Gastroesophageal sphincter (tissue), 4 donors: ENCODE measurements at regions not wholly inside any gene's neighbourhood (a gene's known extent, or its start where the extent isn't known, plus 50 kb on each side); places are given as distances from the start of the nearest gene placed in this dataset.

Experiments used
- ATAC-seq: fragments of 150-250 bp; one replicate; pipeline ENCODE4 v1.9.1; 2016; ENCODE audit warnings: mild to moderate bottlenecking, moderate library complexity
- H3K27ac ChIP-seq, 4 donors: fragments of 200-600 bp; sonication (generic) in 3 of 4; 1 replicate in 3 of 4; 2 replicates in 1 of 4; pipeline ENCODE4 v1.5.1; 2016 to 2019
- H3K27me3 ChIP-seq: fragments of 200-600 bp; sonication (generic); one replicate; pipeline ENCODE4 v1.5.1; 2019
- H3K36me3 ChIP-seq, 2 donors: fragments of 200-600 bp; sonication (generic); one replicate each; pipeline ENCODE4 v1.5.1; 2019; ENCODE audit warnings: control low read depth in 1 of 2
- H3K4me1 ChIP-seq, 3 donors: fragments of 200-600 bp; sonication (generic); 1 replicate in 2 of 3; 2 replicates in 1 of 3; pipeline ENCODE4 v1.5.1; 2016 to 2019; ENCODE audit warnings: control low read depth in 2 of 3
- H3K4me3 ChIP-seq, 2 donors: fragments of 200-600 bp; sonication (generic); one replicate each; pipeline ENCODE4 v1.5.1; 2019; ENCODE audit warnings: mild to moderate bottlenecking in 1 of 2, moderate library complexity in 1 of 2
- H3K9me3 ChIP-seq, 3 donors: fragments of 200-600 bp; sonication (generic); one replicate each; pipeline ENCODE4 v1.5.1; 2017 to 2019; ENCODE audit warnings: control low read depth in 2 of 3
- CTCF ChIP-seq, 4 experiments: fragments of 200-600 bp in 2 of 4; fragments of 450-650 bp in 2 of 4; sonication (generic) in 1 of 4; IDR thresholded peaks; one replicate each; pipeline ENCODE4 v1.5.1; 2017 to 2019; ENCODE audit warnings: antibody characterized with exemption in 4 of 4, mild to moderate bottlenecking in 2 of 4, moderate library complexity in 2 of 4
- EP300 ChIP-seq: sonication (generic); formaldehyde crosslinking; IDR thresholded peaks from one replicate; pipeline ENCODE4 v1.6.1; 2017; ENCODE audit warnings: antibody characterized with exemption, mild to moderate bottlenecking
- POLR2A ChIP-seq, 2 donors: fragments of 450-650 bp; IDR thresholded peaks; one replicate each; pipeline ENCODE4 v1.6.1; 2017; ENCODE audit warnings: antibody characterized with exemption in 2 of 2, mild to moderate bottlenecking in 2 of 2, moderate library complexity in 1 of 2
- POLR2AphosphoS5 ChIP-seq: sonication (generic); formaldehyde crosslinking; IDR thresholded peaks from one replicate; pipeline ENCODE4 v1.6.1; 2017; ENCODE audit warnings: antibody characterized with exemption
- WGBS, 2 donors: methylation state at CpG; one replicate each; pipeline ENCODE4 v1.1.5; 2018; ENCODE audit warnings: low coverage in 1 of 2; 5-methylcytosine and 5-hydroxymethylcytosine counted together

- Histone ChIP-seq H3K27me3 (no peaks in the 10 kb centered on the region), H3K4me1 (no peaks in the 10 kb centered on the region), H3K27ac (no peak overlapping the region), H3K4me3 (no peak overlapping the region), H3K9me3 (peaks cover 0 to 4% (median 0%) of the 10 kb centered on the region in 3 donors), H3K36me3 (no peaks in the 10 kb centered on the region)
- WGBS, 2 donors: 29 to 41% methylated on average over 7 to 10 of the region's 10 CpGs
- TF ChIP-seq EP300 (no peak), CTCF (IDR thresholded peaks at IDR 0.05) (no peak), POLR2AphosphoS5 (no peak), POLR2A (IDR thresholded peaks at IDR 0.05) (no peak)
- ATAC-seq: no peak
These were observed 371.9 kb upstream of the CHD6 start for GRCh38 chr20:41989935-41990635.

GRCh38 chr20:41989039-41989679 lies 371.0 kb upstream of the CHD6 start:
- Histone ChIP-seq H3K4me1 (no peaks in the 10 kb centered on the region), H3K27ac (no peak overlapping the region), H3K36me3 (no peaks in the 10 kb centered on the region), H3K4me3 (no peak overlapping the region), H3K9me3 (peaks cover 0 to 13% (median 0%) of the 10 kb centered on the region in 3 donors), H3K27me3 (no peaks in the 10 kb centered on the region)
- no peak for TF ChIP-seq CTCF (IDR thresholded peaks at IDR 0.05)
- TF ChIP-seq POLR2AphosphoS5: no peak
- TF ChIP-seq POLR2A (IDR thresholded peaks at IDR 0.05): no peak
- TF ChIP-seq EP300: no peak
- WGBS, 2 donors: 61 to 73% methylated on average over 3 of the region's 3 CpGs
- no peak for ATAC-seq

GRCh38 chr20:41984031-41984430 lies 365.9 kb upstream of the CHD6 start:
- WGBS, 2 donors: 60 to 69% methylated on average over 2 of the region's 2 CpGs
- no peak for ATAC-seq
- no peak overlapping the region for H3K4me3 ChIP-seq
- H3K4me1 ChIP-seq: no peaks in the 10 kb centered on the region
- no peak overlapping the region for H3K27ac ChIP-seq
- H3K9me3 ChIP-seq: peaks cover 0 to 14% (median 0%) of the 10 kb centered on the region in 3 donors
- TF ChIP-seq EP300: no peak
- TF ChIP-seq POLR2A (IDR thresholded peaks at IDR 0.05): no peak
- no peak for TF ChIP-seq CTCF (IDR thresholded peaks at IDR 0.05)
- no peak for TF ChIP-seq POLR2AphosphoS5
- no peaks in the 10 kb centered on the region for H3K36me3 ChIP-seq
- H3K27me3 ChIP-seq: no peaks in the 10 kb centered on the region

- WGBS, 2 donors: 68 to 93% methylated on average over 2 to 3 of the region's 4 CpGs
- peaks cover 0 to 14% (median 0%) of the 10 kb centered on the region in 3 donors for H3K9me3 ChIP-seq
- ATAC-seq: no peak
- TF ChIP-seq POLR2A (IDR thresholded peaks at IDR 0.05): no peak
- TF ChIP-seq CTCF (IDR thresholded peaks at IDR 0.05): no peak
- TF ChIP-seq EP300: no peak
- TF ChIP-seq POLR2AphosphoS5: no peak
- no peaks in the 10 kb centered on the region for H3K27me3 ChIP-seq
- H3K4me3 ChIP-seq: no peak overlapping the region
- H3K27ac ChIP-seq: no peak overlapping the region
- H3K36me3 ChIP-seq: no peaks in the 10 kb centered on the region
- no peaks in the 10 kb centered on the region for H3K4me1 ChIP-seq
These were observed 365.0 kb upstream of the CHD6 start for GRCh38 chr20:41983159-41983558.

GRCh38 chr20:41981746-41982145 lies 363.6 kb upstream of the CHD6 start:
- no peaks in the 10 kb centered on the region for H3K4me1 ChIP-seq
- peaks cover 0 to 14% (median 0%) of the 10 kb centered on the region in 3 donors for H3K9me3 ChIP-seq
- H3K4me3 ChIP-seq: no peak overlapping the region
- no peaks in the 10 kb centered on the region for H3K36me3 ChIP-seq
- H3K27ac ChIP-seq: no peak overlapping the region
- TF ChIP-seq POLR2A (IDR thresholded peaks at IDR 0.05) (no peak), POLR2AphosphoS5 (no peak), CTCF (IDR thresholded peaks at IDR 0.05) (no peak), EP300 (no peak)
- 91 to 97% methylated on average over 3 of the region's 3 CpGs for WGBS, 2 donors
- ATAC-seq: no peak
- H3K27me3 ChIP-seq: no peaks in the 10 kb centered on the region
